ENCODE measurements at regions not wholly inside any gene's neighbourhood (a gene's known extent, or its start where the extent isn't known, plus 50 kb on each side); places are given as distances from the start of the nearest gene placed in this dataset.

GRCh38 chr3:161989012-161989411, 492.4 kb downstream of the OTOL1 start:
- Histone ChIP-seq H2BK12ac (ENCODE audit: insufficient read length, low read depth, low read length) (no peak overlapping the region), H2AFZ (ENCODE audit: low read length) (no peak overlapping the region), H3K4me1 (ENCODE audit: insufficient read depth, low read length) (no peaks in the 10 kb centered on the region), H3K79me2 (ENCODE audit: insufficient read depth, low read length) (no peaks in the 10 kb centered on the region), H3K27me3 (ENCODE audit: insufficient read depth, low read length) (no peaks in the 10 kb centered on the region), H3K56ac (ENCODE audit: insufficient read length, low read depth, low read length) (no peak overlapping the region), H2BK5ac (ENCODE audit: insufficient read length, low read length) (no peak overlapping the region), H3K23me2 (ENCODE audit: insufficient read length, low read depth, low read length, poor library complexity, severe bottlenecking) (no peaks in the 10 kb centered on the region), H3K27ac (ENCODE audit: insufficient read length, low read depth, low read length) (no peak overlapping the region), H2BK15ac (ENCODE audit: low read depth, low read length) (no peak overlapping the region), H2BK120ac (ENCODE audit: low read depth, low read length, poor library complexity, severe bottlenecking) (no peak overlapping the region), H3K9ac (ENCODE audit: extremely low read depth, insufficient read length, low read length) (no peak overlapping the region), H3K79me1 (ENCODE audit: insufficient read depth, low read depth, low read length, poor library complexity, severe bottlenecking) (no peaks in the 10 kb centered on the region), H3K9me3 (ENCODE audit: control insufficient read depth, low read depth, low read length) (no peaks in the 10 kb centered on the region), H2AK5ac (ENCODE audit: insufficient read length, low read length) (no peak overlapping the region), H4K91ac (ENCODE audit: insufficient read length, low read depth, low read length) (no peak overlapping the region), H3K14ac (ENCODE audit: insufficient read depth, low read length) (no peak overlapping the region), H2BK20ac (ENCODE audit: low read depth, low read length, poor library complexity, severe bottlenecking) (no peak overlapping the region), H3T11ph (ENCODE audit: low read length) (no peak overlapping the region), H3K23ac (ENCODE audit: insufficient read length, low read depth, low read length) (no peak overlapping the region), H4K20me1 (ENCODE audit: control insufficient read depth, insufficient read depth, insufficient read length) (no peaks in the 10 kb centered on the region), H3K4me2 (ENCODE audit: insufficient read depth, insufficient read length, low read length) (no peak overlapping the region), H4K5ac (ENCODE audit: insufficient read length, low read depth, low read length) (no peak overlapping the region), H3K18ac (ENCODE audit: insufficient read length, low read depth, low read length) (no peak overlapping the region), H4K8ac (replicated peaks; ENCODE audit: insufficient read length, low read depth, low read length) (no peak overlapping the region), H3K4ac (ENCODE audit: low read depth, low read length) (no peak overlapping the region)
- no peak for DNase-seq
- Mint-ChIP-seq H3K27me3 (ENCODE audit: low read depth) (no peaks in the 10 kb centered on the region), H3K36me3 (ENCODE audit: insufficient read depth in 1 of 3, low read depth in 3 of 3) (no peaks in the 10 kb centered on the region), H3K27ac (no peak overlapping the region), H3K9me3 (no peaks in the 10 kb centered on the region), H3K4me1 (no peaks in the 10 kb centered on the region), H3K4me3 (no peak overlapping the region)
- no CpG with 5 or more reads among the region's 1 CpG for WGBS (ENCODE audit: extremely low coverage, insufficient read length, low lambda C conversion rate)
- TF ChIP-seq, protein P1, sequence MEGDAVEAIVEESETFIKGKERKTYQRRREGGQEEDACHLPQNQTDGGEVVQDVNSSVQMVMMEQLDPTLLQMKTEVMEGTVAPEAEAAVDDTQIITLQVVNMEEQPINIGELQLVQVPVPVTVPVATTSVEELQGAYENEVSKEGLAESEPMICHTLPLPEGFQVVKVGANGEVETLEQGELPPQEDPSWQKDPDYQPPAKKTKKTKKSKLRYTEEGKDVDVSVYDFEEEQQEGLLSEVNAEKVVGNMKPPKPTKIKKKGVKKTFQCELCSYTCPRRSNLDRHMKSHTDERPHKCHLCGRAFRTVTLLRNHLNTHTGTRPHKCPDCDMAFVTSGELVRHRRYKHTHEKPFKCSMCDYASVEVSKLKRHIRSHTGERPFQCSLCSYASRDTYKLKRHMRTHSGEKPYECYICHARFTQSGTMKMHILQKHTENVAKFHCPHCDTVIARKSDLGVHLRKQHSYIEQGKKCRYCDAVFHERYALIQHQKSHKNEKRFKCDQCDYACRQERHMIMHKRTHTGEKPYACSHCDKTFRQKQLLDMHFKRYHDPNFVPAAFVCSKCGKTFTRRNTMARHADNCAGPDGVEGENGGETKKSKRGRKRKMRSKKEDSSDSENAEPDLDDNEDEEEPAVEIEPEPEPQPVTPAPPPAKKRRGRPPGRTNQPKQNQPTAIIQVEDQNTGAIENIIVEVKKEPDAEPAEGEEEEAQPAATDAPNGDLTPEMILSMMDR (conservative IDR thresholded peaks at IDR 0.05), result no peak

All from H9 (cell line).